ENCODE measurements at regions not wholly inside any gene's neighbourhood (a gene's known extent, or its start where the extent isn't known, plus 50 kb on each side); places are given as distances from the start of the nearest gene placed in this dataset.
"Not testable (repeated sequence)": the region's sequence is repeated elsewhere in the genome, so short reads cannot be mapped to it uniquely, and the experiment has no call there.

DNA sequence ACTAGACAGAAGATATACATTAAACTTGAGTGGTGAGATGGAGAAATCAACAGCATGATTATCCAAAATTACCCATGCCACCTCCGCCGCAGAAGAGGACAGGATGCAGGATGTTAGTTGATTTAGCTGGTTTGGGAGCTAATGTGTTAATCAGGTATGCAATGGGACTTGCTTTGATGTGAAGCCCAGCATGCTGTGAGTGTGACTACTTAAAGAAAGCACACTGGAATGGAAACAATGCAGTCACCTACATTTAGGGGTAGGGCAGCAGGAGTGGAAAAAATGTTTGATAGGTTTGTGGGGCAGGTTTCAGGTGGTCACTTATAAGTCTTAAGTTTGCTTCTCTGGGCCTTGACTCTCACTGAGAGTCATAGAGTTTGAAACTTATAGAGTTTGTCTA is 170.0 kb upstream of the DAAM1 start:
- no peaks in the 10 kb centered on the region for H3K27me3 Mint-ChIP-seq (ENCODE audit: low read depth)
- H3K27ac Mint-ChIP-seq (ENCODE audit: unreplicated experiment) = no peak overlapping the region
- H3K4me1 Mint-ChIP-seq = no peaks in the 10 kb centered on the region
- DNase-seq (ENCODE audit: low read depth, low spot score) = no peak
- TF ChIP-seq, protein P1, sequence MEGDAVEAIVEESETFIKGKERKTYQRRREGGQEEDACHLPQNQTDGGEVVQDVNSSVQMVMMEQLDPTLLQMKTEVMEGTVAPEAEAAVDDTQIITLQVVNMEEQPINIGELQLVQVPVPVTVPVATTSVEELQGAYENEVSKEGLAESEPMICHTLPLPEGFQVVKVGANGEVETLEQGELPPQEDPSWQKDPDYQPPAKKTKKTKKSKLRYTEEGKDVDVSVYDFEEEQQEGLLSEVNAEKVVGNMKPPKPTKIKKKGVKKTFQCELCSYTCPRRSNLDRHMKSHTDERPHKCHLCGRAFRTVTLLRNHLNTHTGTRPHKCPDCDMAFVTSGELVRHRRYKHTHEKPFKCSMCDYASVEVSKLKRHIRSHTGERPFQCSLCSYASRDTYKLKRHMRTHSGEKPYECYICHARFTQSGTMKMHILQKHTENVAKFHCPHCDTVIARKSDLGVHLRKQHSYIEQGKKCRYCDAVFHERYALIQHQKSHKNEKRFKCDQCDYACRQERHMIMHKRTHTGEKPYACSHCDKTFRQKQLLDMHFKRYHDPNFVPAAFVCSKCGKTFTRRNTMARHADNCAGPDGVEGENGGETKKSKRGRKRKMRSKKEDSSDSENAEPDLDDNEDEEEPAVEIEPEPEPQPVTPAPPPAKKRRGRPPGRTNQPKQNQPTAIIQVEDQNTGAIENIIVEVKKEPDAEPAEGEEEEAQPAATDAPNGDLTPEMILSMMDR (conservative IDR thresholded peaks at IDR 0.05) = no peak
- no peak overlapping the region for H3K4me3 Mint-ChIP-seq
- peaks cover 3% of the 10 kb centered on the region for H3K9me3 Mint-ChIP-seq
- H3K36me3 Mint-ChIP-seq (ENCODE audit: low read depth) = no peaks in the 10 kb centered on the region

GRCh38 chr14:59018978-59019377 is 169.5 kb upstream of the DAAM1 start:
- DNase-seq (ENCODE audit: low read depth, low spot score) = no peak
- no peaks in the 10 kb centered on the region for H3K4me1 Mint-ChIP-seq

GRCh38 chr14:59020382-59020781 is 168.1 kb upstream of the DAAM1 start:
- TF ChIP-seq, protein P1 (conservative IDR thresholded peaks at IDR 0.05) = peak; percentile 64
- H3K9me3 Mint-ChIP-seq = no peaks in the 10 kb centered on the region
- H3K36me3 Mint-ChIP-seq (ENCODE audit: low read depth) = no peaks in the 10 kb centered on the region
- H3K27me3 Mint-ChIP-seq (ENCODE audit: low read depth) = no peaks in the 10 kb centered on the region
- H3K4me1 Mint-ChIP-seq = no peaks in the 10 kb centered on the region
- no peak overlapping the region for H3K27ac Mint-ChIP-seq (ENCODE audit: unreplicated experiment)
- H3K4me3 Mint-ChIP-seq = no peak overlapping the region
- DNase-seq (ENCODE audit: low read depth, low spot score) = no peak

More at GRCh38 chr14:59018978-59019377, 169.5 kb upstream of the DAAM1 start:
- Mint-ChIP-seq H3K27me3 (ENCODE audit: low read depth) (no peaks in the 10 kb centered on the region), H3K27ac (ENCODE audit: unreplicated experiment) (no peak overlapping the region), H3K36me3 (ENCODE audit: low read depth) (no peaks in the 10 kb centered on the region), H3K9me3 (no peaks in the 10 kb centered on the region), H3K4me3 (no peak overlapping the region)
- TF ChIP-seq, protein P1 (conservative IDR thresholded peaks at IDR 0.05) = no peak

- H3K27me3 Mint-ChIP-seq (ENCODE audit: low read depth) = no peaks in the 10 kb centered on the region
- DNase-seq (ENCODE audit: low read depth, low spot score) = no peak
- no peak overlapping the region for H3K27ac Mint-ChIP-seq (ENCODE audit: unreplicated experiment)
- H3K36me3 Mint-ChIP-seq (ENCODE audit: low read depth) = no peaks in the 10 kb centered on the region
- TF ChIP-seq, protein P1 (conservative IDR thresholded peaks at IDR 0.05) = no peak
- H3K9me3 Mint-ChIP-seq = no peaks in the 10 kb centered on the region
- no peaks in the 10 kb centered on the region for H3K4me1 Mint-ChIP-seq
- H3K4me3 Mint-ChIP-seq = no peak overlapping the region
Measured at GRCh38 chr14:59022144-59022543, 166.3 kb upstream of the DAAM1 start.

DNA sequence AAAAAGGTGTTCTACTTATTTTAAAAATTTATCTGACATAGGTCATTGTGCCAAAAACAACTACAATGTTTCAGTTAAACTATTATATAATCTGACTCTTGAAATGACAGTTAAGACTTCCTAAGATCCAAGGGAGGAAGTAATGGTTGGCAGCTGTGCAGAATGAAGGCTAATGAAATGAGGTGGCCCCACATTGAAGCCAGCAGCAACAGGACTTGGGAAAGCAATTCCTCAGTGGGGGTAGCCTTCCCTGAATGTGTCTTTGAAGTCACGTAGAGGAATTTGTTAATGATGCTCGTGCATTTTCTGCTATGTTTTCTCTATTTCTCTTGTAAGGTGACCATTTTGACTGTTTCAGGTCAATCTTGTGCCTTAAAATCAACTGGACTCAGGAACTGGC is 162.4 kb upstream of the DAAM1 start:
- DNase-seq (ENCODE audit: low read depth, low spot score) = no peak
- H3K27me3 Mint-ChIP-seq (ENCODE audit: low read depth) = no peaks in the 10 kb centered on the region
- H3K36me3 Mint-ChIP-seq (ENCODE audit: low read depth) = no peaks in the 10 kb centered on the region
- H3K4me3 Mint-ChIP-seq = no peak overlapping the region
- H3K9me3 Mint-ChIP-seq = no peaks in the 10 kb centered on the region
- no peak overlapping the region for H3K27ac Mint-ChIP-seq (ENCODE audit: unreplicated experiment)
- peaks cover 15% of the 10 kb centered on the region for H3K4me1 Mint-ChIP-seq
- TF ChIP-seq, protein P1 (conservative IDR thresholded peaks at IDR 0.05) = no peak

DNA sequence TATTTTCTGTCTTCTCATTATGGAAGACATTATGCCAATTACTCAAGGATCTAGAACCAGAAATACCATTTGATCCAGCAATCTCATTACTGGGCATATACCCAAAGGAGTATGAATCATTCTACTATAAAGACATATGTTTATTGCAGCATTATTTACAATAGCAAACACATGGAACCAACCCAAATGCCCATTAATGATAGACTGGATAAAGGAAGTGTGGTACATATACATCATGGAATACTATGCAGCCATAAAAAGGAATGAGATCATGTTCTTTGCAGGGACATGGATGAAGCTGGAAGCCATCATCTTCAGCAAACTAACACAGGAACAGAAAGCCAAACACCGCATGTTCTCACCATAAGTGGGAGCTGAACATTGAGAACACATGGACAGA is 161.8 kb upstream of the DAAM1 start:
- not testable (repeated sequence) for H3K9me3 Mint-ChIP-seq; H3K27me3 Mint-ChIP-seq (ENCODE audit: low read depth); H3K27ac Mint-ChIP-seq (ENCODE audit: unreplicated experiment); H3K4me3 Mint-ChIP-seq; DNase-seq (ENCODE audit: low read depth, low spot score); H3K36me3 Mint-ChIP-seq (ENCODE audit: low read depth)
- peaks cover 15% of the 10 kb centered on the region for H3K4me1 Mint-ChIP-seq

Data from neural crest cell (in vitro differentiated cells).